Posterior cingulate gyrus (tissue), 11 donors: ENCODE measurements at regions not wholly inside any gene's neighbourhood (a gene's known extent, or its start where the extent isn't known, plus 50 kb on each side); places are given as distances from the start of the nearest gene placed in this dataset.
"Not testable (repeated sequence)": the region's sequence is repeated elsewhere in the genome, so short reads cannot be mapped to it uniquely, and the experiment has no call there.

Source experiments
- DNase-seq, 10 donors: peaks; one replicate each; pipeline versions ENCODE4 v3.0.0 to v3.0.0-alpha.2; 2020 to 2021; ENCODE audit warnings: mixed read lengths in 3 of 10
- intact Hi-C: fragments of 100-400 bp; cut with DNase I; formaldehyde crosslinking; loops from one replicate; pipeline ENCODE4 v1.15.1; 2023

- DNase-seq = no peak
- intact Hi-C loops = no loop called here
Observed at GRCh38 chr10:29830531-29831512, 196.1 kb upstream of the SVIL start.

- intact Hi-C loops = no loop called here
- DNase-seq = no peak
Observed at GRCh38 chr10:29829776-29830175, 195.0 kb upstream of the SVIL start.

GRCh38 chr10:29828956-29829355 lies 194.2 kb upstream of the SVIL start:
- intact Hi-C loops = no loop called here
- no peak for DNase-seq

DNA sequence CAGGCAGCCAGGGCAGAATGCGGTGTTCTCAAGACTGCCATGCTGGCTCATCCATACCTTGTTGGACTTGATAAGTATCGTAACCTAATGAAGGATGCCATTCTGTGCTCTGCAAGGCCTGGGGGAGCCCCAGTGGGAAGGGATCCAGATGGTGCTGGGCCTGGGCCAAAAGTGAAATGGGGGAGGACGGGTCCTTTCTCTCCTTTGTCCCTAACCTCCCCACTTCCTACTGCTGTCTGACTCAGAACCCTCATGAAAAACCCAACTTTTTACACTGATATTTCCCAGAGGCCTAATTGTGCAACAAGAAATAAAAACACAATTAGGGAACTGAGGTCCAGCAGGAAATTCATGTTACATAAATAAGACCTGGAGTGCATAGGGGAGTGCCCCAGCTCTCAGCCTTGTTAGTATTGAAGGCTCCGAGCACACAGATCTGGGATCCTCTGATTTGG lies 193.7 kb upstream of the SVIL start:
- DNase-seq = no peak
- intact Hi-C loops = no loop called here

- no peak for DNase-seq
- intact Hi-C loops = no loop called here
Observed at GRCh38 chr10:29827512-29827911, 192.7 kb upstream of the SVIL start.

DNA sequence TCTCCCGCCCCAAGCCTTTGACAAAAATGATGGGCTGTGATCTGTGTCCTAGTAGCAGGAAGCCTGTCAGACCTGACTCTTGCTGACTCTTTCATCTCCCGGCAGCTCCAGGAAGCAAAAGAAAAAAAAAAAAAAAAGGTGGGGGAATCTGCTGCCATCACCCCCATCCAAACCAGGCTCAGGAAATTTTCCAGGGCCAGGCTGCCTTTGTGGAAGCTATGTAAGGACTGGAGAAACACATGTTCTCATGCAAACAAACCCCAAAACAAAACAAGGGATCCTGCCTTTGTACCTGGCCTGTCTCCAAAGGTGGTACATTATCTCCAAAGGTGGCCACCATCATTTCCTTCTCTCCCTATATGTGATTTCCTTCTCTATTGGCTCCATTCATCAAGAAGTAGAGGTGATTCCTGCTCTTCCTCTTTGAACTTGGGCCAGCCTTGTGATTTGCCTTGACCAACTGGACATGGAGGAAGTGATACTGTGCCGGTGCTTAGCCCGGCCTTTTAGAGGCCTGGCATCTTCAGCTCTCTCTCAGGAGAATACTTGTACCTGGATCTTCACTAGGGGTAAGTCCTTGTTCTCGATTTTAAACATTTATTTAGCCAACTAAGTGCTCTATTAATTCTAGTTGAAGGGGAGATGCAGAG lies 192.2 kb upstream of the SVIL start:
- intact Hi-C loops = no loop called here
- DNase-seq = no peak

DNA sequence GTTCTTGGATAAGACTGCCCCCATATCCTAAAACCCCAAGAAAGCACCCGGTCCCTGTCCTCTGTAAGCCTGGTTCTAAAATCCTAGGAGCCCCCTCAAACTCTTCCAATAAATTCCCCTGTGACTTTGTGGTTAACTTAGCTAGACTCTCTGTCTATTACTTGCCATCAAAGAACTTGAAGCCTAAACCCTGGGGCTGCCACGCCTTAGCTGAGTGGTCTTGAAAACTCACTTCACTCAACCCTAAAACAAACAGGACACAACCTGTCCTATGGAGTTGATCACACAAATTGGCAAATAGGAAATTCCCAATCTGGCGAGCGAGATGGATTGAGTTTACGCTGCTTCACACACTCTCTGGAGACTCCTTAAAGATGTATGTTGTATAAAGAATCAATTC lies 191.4 kb upstream of the SVIL start:
- intact Hi-C loops = no loop called here
- no peak for DNase-seq

DNA sequence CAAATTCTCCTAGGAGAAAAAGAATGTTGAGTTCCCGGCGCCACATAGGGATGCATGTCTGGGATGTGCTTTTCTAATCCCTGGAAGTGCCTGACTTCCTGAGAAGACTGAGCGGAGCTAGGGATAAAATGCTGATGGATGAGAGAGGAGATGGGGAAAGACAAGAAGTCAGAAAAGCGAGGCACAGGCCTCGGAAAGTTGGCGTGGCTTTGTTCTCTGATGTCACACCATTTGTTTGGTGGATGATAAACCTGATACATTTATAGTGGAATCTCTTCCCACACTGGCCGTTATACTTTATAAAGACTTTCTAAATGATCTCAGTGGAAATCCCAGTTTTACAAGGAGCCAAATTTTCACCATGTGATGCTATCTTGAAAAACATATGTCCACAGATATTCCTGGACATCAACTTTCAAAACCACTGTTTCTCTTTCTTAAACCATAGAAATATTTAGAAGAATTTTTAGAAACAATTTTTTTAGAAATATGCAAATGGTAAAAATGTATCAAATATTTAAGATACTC lies 188.8 kb upstream of the SVIL start:
- intact Hi-C loops = no loop called here

DNA sequence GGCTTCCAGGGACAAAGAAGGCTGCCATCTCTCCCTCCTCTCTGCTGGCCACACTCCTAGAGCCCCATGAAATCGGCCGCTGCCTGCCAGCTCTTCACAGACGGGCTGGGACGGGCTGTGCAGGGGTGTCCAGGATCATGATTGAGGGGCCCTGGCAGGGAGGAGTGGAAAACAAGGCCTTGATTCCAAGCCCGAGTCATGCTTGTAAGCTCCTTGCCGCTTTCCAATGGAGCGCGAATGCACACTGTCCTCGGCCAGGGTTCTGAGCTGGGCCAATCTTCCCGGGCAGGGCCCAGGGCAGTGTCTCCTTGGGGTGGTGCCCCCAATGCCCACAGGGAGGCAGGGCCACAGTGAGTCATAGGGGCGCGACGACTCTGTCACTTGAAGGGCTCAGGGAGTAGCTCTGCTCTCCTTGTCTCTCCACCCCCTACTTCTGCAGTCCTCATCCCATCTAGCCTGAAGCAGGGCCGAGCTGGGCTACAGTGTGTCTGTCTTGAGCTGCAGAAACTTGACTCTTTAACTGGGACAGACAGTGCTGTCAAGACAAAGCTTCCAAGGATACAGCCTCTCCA lies 186.2 kb upstream of the SVIL start:
- DNase-seq = peak in 3 of 10 donors; percentile 13 to 81 (median 79)

More for the DNA sequence above, 188.8 kb upstream of the SVIL start:
- DNase-seq = no peak

GRCh38 chr10:29816801-29817558 lies 182.2 kb upstream of the SVIL start:
- peak in 3 of 10 donors; percentile 27 to 81 (median 37) for DNase-seq
- intact Hi-C loops = no loop called here

More for the DNA sequence above, 186.2 kb upstream of the SVIL start:
- intact Hi-C loops = no loop called here

- intact Hi-C loops = no loop called here
- no peak for DNase-seq
Observed at GRCh38 chr10:29815572-29815971, 180.8 kb upstream of the SVIL start.

GRCh38 chr10:29811751-29812427 lies 177.1 kb upstream of the SVIL start:
- DNase-seq = peak in 3 of 10 donors; percentile 13 to 50 (median 48)
- intact Hi-C loops = no loop called here

DNA sequence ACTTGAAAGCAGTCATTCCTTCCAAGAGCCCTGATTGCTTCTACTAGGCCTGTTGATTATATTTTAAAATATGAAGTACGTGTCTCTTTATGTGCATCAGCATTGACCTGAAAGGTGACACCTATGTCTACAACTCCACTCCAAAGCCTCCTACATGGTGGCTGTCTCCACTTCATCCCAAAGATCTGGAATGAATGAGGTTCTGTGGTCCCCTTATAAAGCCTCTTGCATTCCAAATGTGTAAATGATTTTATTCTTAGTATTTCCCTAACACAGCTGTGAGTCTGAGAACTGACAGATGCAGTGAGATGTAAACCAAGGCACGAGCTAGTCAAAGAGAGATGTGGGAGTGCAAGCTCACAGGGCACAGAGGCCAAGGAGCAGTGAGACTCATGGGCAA lies 176.0 kb upstream of the SVIL start:
- intact Hi-C loops = no loop called here
- DNase-seq = no peak

DNA sequence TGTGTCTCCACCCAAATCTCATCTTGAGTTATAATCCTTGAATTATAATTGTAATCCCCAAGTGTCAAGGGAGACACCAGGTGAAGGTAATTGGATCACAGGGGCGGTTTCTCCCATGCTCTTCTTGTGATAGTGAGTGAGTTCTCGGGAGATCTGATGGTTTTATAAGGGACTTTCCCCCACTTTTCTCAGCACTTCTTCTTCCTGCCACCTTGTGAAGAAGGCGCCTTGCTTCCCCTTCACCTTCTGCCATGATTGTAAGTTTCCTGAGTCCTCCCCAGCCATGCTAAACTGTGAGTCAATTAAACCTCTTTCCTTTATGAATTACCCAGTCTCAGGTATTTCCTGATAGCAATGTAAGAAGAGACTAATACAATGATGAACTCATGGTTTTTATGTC lies 175.5 kb upstream of the SVIL start:
- intact Hi-C loops, DNase-seq: not testable (repeated sequence)

DNA sequence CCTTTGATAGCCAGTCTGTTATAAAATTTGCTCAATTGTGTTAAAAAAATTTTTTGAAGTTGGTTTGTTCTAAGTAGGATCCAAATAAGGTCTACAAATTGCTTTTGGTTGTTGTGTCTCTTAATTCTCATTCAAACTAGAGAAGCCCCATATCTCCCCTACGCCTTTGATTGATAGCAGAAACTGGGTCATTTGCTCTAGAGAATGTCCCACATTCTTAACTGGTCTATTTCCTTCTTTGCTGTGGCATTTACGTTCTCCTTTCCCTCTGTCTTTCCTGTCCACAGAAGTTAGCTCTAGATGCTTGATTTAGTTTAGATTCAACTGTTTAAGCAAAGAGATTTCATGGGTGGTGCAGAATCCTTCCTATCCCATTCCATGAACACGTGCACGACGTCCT lies 174.6 kb upstream of the SVIL start:
- intact Hi-C loops = no loop called here
- DNase-seq = no peak

DNA sequence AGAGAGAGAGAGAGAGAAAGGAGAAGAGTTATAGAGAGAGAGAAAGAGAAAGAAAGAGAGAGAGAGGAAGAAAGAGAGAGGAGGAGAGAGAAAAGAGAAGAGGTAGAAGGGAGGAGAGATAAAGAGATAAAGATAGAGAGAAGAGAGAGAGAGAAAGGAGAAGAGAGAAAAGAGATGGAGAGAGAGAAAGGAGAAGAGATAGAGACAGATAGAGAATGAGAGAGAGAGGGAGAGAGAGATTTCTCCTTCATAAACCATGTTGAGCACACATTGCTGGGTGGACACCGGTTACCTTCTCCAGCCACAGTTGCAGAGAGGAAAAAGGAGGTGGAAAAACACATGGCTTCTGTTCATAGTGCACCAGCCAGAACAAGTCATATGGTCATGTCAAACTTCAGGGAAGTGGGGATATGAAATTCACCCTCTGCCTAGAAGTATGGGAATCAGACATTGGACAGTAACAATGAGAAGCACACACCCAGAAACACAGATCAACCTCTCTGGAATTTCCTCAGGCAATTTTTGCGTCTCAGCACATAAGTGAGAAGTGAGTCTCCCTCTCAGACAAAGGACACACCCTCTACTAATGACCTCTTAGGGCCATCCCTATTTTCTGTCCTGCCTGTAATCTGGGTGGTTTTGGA lies 172.5 kb upstream of the SVIL start:
- intact Hi-C loops = no loop called here
- no peak for DNase-seq

DNA sequence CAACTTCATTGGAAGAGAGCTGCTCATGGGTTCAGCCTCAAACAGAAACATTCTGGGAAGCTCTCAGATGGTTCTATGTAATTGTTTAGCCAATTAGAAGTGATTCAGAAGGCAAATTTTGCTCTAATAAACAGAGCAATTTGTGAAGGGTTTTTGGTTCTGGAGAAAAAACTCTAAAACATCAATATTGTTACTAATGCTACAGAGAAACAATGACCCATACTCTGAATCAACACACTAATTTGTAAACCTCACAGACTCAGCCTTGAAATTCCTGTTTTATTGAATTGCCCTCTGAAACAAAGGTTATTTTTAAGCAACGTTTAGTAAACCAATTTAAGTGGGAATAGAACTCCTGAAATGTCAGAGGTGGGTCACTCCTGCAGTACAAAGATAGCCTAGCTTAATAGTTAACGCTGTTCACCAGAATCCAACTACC lies 171.6 kb upstream of the SVIL start:
- intact Hi-C loops = no loop called here

GRCh38 chr10:29805134-29805723 lies 170.5 kb upstream of the SVIL start:
- no peak for DNase-seq
- intact Hi-C loops = no loop called here

More for the DNA sequence above, 171.6 kb upstream of the SVIL start:
- no peak for DNase-seq
